H9 (cell line): ENCODE measurements at regions not wholly inside any gene's neighbourhood (a gene's known extent, or its start where the extent isn't known, plus 50 kb on each side); places are given as distances from the start of the nearest gene placed in this dataset.

Source experiments
- DNase-seq: peaks from one replicate; pipeline ENCODE4 v3.0.0-alpha.2; 2017
- H2AFZ ChIP-seq: one replicate; pipeline ENCODE4 v1.6.1; 2013; ENCODE audit warnings: mild to moderate bottlenecking, low read length, control low read depth, moderate library complexity
- H2AK5ac ChIP-seq: 2 replicates; pipeline ENCODE4 v1.6.1; 2013; ENCODE audit warnings: low read length, control low read depth, mixed read lengths; ENCODE audit not compliant: insufficient read length
- H2BK120ac ChIP-seq: one replicate; pipeline ENCODE4 v1.6.1; 2013; ENCODE audit warnings: low read depth, mild to moderate bottlenecking, low read length, control low read depth, inconsistent platforms; ENCODE audit not compliant: poor library complexity, severe bottlenecking
- H2BK12ac ChIP-seq: 2 replicates; pipeline ENCODE4 v1.6.1; 2013; ENCODE audit warnings: low read length, control low read depth, mixed read lengths, low read depth; ENCODE audit not compliant: insufficient read length
- H2BK15ac ChIP-seq: 2 replicates; pipeline ENCODE4 v1.6.1; 2013; ENCODE audit warnings: low read depth, low read length, control low read depth
- H2BK20ac ChIP-seq: one replicate; pipeline ENCODE4 v1.6.1; 2013; ENCODE audit warnings: low read depth, mild to moderate bottlenecking, low read length, control low read depth, inconsistent platforms; ENCODE audit not compliant: poor library complexity, severe bottlenecking
- H2BK5ac ChIP-seq: 2 replicates; pipeline ENCODE4 v1.6.1; 2013; ENCODE audit warnings: low read length, control low read depth, mixed read lengths; ENCODE audit not compliant: insufficient read length
- H3K14ac ChIP-seq: 2 replicates; pipeline ENCODE4 v1.6.1; 2013; ENCODE audit warnings: low read length, control low read depth; ENCODE audit not compliant: insufficient read depth
- H3K18ac ChIP-seq: 2 replicates; pipeline ENCODE4 v1.6.1; 2013; ENCODE audit warnings: low read depth, mild to moderate bottlenecking, mixed read lengths, low read length, control low read depth; ENCODE audit not compliant: insufficient read length
- H3K23ac ChIP-seq: 2 replicates; pipeline ENCODE4 v1.6.1; 2013; ENCODE audit warnings: low read length, control low read depth, mixed read lengths, low read depth; ENCODE audit not compliant: insufficient read length
- H3K23me2 ChIP-seq: 2 replicates; pipeline ENCODE4 v1.6.1; 2013; ENCODE audit warnings: low read depth, mild to moderate bottlenecking, mixed read lengths, low read length, control low read depth; ENCODE audit not compliant: insufficient read length, poor library complexity, severe bottlenecking
- H3K27ac ChIP-seq: 2 replicates; pipeline ENCODE4 v1.5.1; 2013; ENCODE audit warnings: low read length, control low read depth, mixed read lengths, low read depth; ENCODE audit not compliant: insufficient read length
- H3K27me3 ChIP-seq: 2 replicates; pipeline ENCODE4 v1.6.1; 2013; ENCODE audit warnings: low read length, control low read depth, inconsistent platforms; ENCODE audit not compliant: insufficient read depth
- H3K4ac ChIP-seq: 2 replicates; pipeline ENCODE4 v1.6.1; 2013; ENCODE audit warnings: low read depth, mild to moderate bottlenecking, control low read depth, inconsistent platforms, low read length, moderate library complexity
- H3K4me1 ChIP-seq: 2 replicates; pipeline ENCODE4 v1.6.1; 2013; ENCODE audit warnings: low read length, control low read depth, inconsistent platforms; ENCODE audit not compliant: insufficient read depth
- H3K4me2 ChIP-seq: 2 replicates; pipeline ENCODE4 v1.6.1; 2013; ENCODE audit warnings: low read length, control low read depth, mixed read lengths; ENCODE audit not compliant: insufficient read length, insufficient read depth
- H3K56ac ChIP-seq: 2 replicates; pipeline ENCODE4 v1.6.1; 2013; ENCODE audit warnings: low read depth, mild to moderate bottlenecking, mixed read lengths, low read length, control low read depth; ENCODE audit not compliant: insufficient read length
- H3K79me1 ChIP-seq: 2 replicates; pipeline ENCODE4 v1.6.1; 2013; ENCODE audit warnings: low read depth, mild to moderate bottlenecking, moderate library complexity, low read length, control low read depth, inconsistent platforms; ENCODE audit not compliant: insufficient read depth, poor library complexity, severe bottlenecking
- H3K79me2 ChIP-seq: 2 replicates; pipeline ENCODE4 v1.6.1; 2013; ENCODE audit warnings: low read length, control low read depth, inconsistent platforms; ENCODE audit not compliant: insufficient read depth
- H3K9ac ChIP-seq: 2 replicates; pipeline ENCODE4 v1.6.1; 2013; ENCODE audit warnings: low read length, control low read depth, mixed read lengths; ENCODE audit not compliant: insufficient read length; ENCODE audit errors: extremely low read depth
- H3K9me3 ChIP-seq: one replicate; pipeline ENCODE4 v1.6.1; 2013; ENCODE audit warnings: low read depth, low read length, inconsistent platforms; ENCODE audit not compliant: control insufficient read depth
- H3T11ph ChIP-seq: one replicate; pipeline ENCODE4 v1.6.1; 2013; ENCODE audit warnings: mild to moderate bottlenecking, low read length, control low read depth, inconsistent platforms
- H4K20me1 ChIP-seq: one replicate; pipeline ENCODE4 v1.6.1; 2013; ENCODE audit not compliant: control insufficient read depth, insufficient read length, insufficient read depth
- H4K5ac ChIP-seq: 2 replicates; pipeline ENCODE4 v1.6.1; 2013; ENCODE audit warnings: low read depth, mild to moderate bottlenecking, mixed read lengths, low read length, control low read depth; ENCODE audit not compliant: insufficient read length
- H4K8ac ChIP-seq: replicated peaks from 2 replicates; pipeline ENCODE4 v1.6.1; 2013; ENCODE audit warnings: low read length, control low read depth, mixed read lengths, low read depth; ENCODE audit not compliant: insufficient read length
- H4K91ac ChIP-seq: 2 replicates; pipeline ENCODE4 v1.6.1; 2013; ENCODE audit warnings: low read depth, mild to moderate bottlenecking, moderate library complexity, mixed read lengths, low read length, control low read depth; ENCODE audit not compliant: insufficient read length
- H3K27ac Mint-ChIP-seq, 3 experiments: 2 replicates in 2 of 3; 3 replicates in 1 of 3; pipeline ENCODE4 v1.8.0; 2020 to 2021; ENCODE audit warnings: mixed read lengths in 3 of 3, mild to moderate bottlenecking in 1 of 3, moderate library complexity in 1 of 3
- H3K27me3 Mint-ChIP-seq: 2 replicates; pipeline ENCODE4 v1.8.0; 2021; ENCODE audit warnings: low read depth, mild to moderate bottlenecking, moderate library complexity, mixed read lengths
- H3K36me3 Mint-ChIP-seq, 3 experiments: 2 replicates in 2 of 3; 3 replicates in 1 of 3; pipeline ENCODE4 v1.8.0; 2020 to 2021; ENCODE audit warnings: low read depth in 3 of 3, mixed read lengths in 3 of 3; ENCODE audit not compliant: insufficient read depth in 1 of 3
- H3K4me1 Mint-ChIP-seq, 2 experiments: 2 replicates each; pipeline ENCODE4 v1.8.0; 2020; ENCODE audit warnings: mixed read lengths in 2 of 2
- H3K4me3 Mint-ChIP-seq, 2 experiments: 2 replicates in 1 of 2; 3 replicates in 1 of 2; pipeline ENCODE4 v1.8.0; 2020 to 2021; ENCODE audit warnings: mild to moderate bottlenecking in 2 of 2, mixed read lengths in 2 of 2, moderate library complexity in 1 of 2
- H3K9me3 Mint-ChIP-seq, 2 experiments: 2 replicates in 1 of 2; 3 replicates in 1 of 2; pipeline ENCODE4 v1.8.0; 2020; ENCODE audit warnings: mild to moderate bottlenecking in 2 of 2, mixed read lengths in 2 of 2, moderate library complexity in 1 of 2
- WGBS: extraction: QIAGEN DNeasy Blood & Tissue Kit; methylation state at CpG from one replicate; pipeline ENCODE4 v1.1.7; 2013; ENCODE audit warnings: missing lambda C conversion rate, low lambda C conversion rate, mixed read lengths; ENCODE audit not compliant: insufficient read length; ENCODE audit errors: extremely low coverage; 5-methylcytosine and 5-hydroxymethylcytosine counted together
- TF ChIP-seq, protein P1 (sequence below): fragments of 200-600 bp; sonication (generic); conservative IDR thresholded peaks from 3 replicates; pipeline ENCODE4 v1.8.0; 2021; ENCODE audit warnings: antibody characterized with exemption, mild to moderate bottlenecking

DNA sequence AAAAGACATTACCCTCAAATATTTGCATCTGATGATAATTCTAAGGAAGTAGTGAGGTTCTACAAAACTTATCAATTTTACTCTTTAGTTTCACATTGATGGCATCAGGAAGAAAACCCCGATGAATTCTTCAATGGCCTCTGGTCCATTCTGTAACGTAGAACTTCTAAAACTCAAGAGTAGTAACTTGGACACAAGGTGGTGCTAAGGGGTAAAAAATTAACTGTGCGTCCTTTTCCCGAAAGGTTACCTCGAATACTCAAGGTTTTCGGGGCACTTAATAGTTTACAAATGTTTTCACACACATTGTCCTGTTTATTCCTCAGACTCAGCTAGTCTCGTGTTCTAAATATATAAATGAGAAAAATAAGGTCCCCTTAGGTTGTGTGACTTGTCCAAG lies 517.3 kb upstream of the ZFHX3 start:
- Histone ChIP-seq H3K23ac (no peak overlapping the region), H4K91ac (no peak overlapping the region), H3T11ph (no peak overlapping the region), H3K79me2 (no peaks in the 10 kb centered on the region), H3K9me3 (no peaks in the 10 kb centered on the region), H3K4me2 (no peak overlapping the region), H2BK120ac (no peak overlapping the region), H3K18ac (no peak overlapping the region), H3K14ac (no peak overlapping the region), H4K8ac (no peak overlapping the region), H3K79me1 (no peaks in the 10 kb centered on the region), H2AK5ac (no peak overlapping the region), H3K4me1 (0 out of 2 replicates have a peak, but pooled peaks cover 2% of the 10 kb centered on the region), H4K20me1 (no peaks in the 10 kb centered on the region), H3K27ac (no peak overlapping the region), H2BK5ac (no peak overlapping the region), H3K27me3 (no peaks in the 10 kb centered on the region), H2BK12ac (no peak overlapping the region), H2BK20ac (no peak overlapping the region), H3K23me2 (no peaks in the 10 kb centered on the region), H3K56ac (no peak overlapping the region), H2AFZ (no peak overlapping the region), H4K5ac (no peak overlapping the region), H3K4ac (no peak overlapping the region), H3K9ac (no peak overlapping the region), H2BK15ac (no peak overlapping the region)
- Mint-ChIP-seq H3K27me3 (peaks cover 6% of the 10 kb centered on the region), H3K4me1 (peaks cover 23 to 36% of the 10 kb centered on the region in 2 experiments), H3K4me3 (no peak overlapping the region), H3K36me3 (no peaks in the 10 kb centered on the region; a peak in 1 of 7 replicates), H3K9me3 (no peaks in the 10 kb centered on the region), H3K27ac (no peak overlapping the region)
- TF ChIP-seq, protein P1, sequence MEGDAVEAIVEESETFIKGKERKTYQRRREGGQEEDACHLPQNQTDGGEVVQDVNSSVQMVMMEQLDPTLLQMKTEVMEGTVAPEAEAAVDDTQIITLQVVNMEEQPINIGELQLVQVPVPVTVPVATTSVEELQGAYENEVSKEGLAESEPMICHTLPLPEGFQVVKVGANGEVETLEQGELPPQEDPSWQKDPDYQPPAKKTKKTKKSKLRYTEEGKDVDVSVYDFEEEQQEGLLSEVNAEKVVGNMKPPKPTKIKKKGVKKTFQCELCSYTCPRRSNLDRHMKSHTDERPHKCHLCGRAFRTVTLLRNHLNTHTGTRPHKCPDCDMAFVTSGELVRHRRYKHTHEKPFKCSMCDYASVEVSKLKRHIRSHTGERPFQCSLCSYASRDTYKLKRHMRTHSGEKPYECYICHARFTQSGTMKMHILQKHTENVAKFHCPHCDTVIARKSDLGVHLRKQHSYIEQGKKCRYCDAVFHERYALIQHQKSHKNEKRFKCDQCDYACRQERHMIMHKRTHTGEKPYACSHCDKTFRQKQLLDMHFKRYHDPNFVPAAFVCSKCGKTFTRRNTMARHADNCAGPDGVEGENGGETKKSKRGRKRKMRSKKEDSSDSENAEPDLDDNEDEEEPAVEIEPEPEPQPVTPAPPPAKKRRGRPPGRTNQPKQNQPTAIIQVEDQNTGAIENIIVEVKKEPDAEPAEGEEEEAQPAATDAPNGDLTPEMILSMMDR: peak; percentile 66
- DNase-seq: no peak
- no CpG with 5 or more reads among the region's 7 CpGs for WGBS
